ENCODE measurements at regions not wholly inside any gene's neighbourhood (a gene's known extent, or its start where the extent isn't known, plus 50 kb on each side); places are given as distances from the start of the nearest gene placed in this dataset.

- TF ChIP-seq SRF (IDR thresholded peaks at IDR 0.05; ENCODE audit: low read depth in 2 of 2, low read length in 2 of 2) = no peak
- TF ChIP-seq E2F4 (IDR thresholded peaks at IDR 0.05; ENCODE audit: low read depth, low read length) = no peak
- TF ChIP-seq ELK1 (IDR thresholded peaks at IDR 0.05; ENCODE audit: low read depth, low read length) = no peak
- TF ChIP-seq BRCA1 (IDR thresholded peaks at IDR 0.05; ENCODE audit: low read depth, low read length) = no peak
- TF ChIP-seq IRF5 (IDR thresholded peaks at IDR 0.05; ENCODE audit: borderline replicate concordance) = no peak
Observed at GRCh38 chr2:153661801-153662200, 183.2 kb upstream of the RPRM start (continued).

- POLR2A ChIA-PET = no interaction called here
- 0% methylated on average over 2 of the region's 2 CpGs for WGBS (ENCODE audit: insufficient coverage, insufficient replicate concordance, low lambda C conversion rate, missing lambda C conversion rate)
- Histone ChIP-seq H3K9ac (ENCODE audit: control insufficient read depth, insufficient read depth, low read length) (no peak overlapping the region), H2AFZ (ENCODE audit: control insufficient read depth, low read depth, low read length) (no peak overlapping the region), H3K79me2 (ENCODE audit: control insufficient read depth, insufficient read depth, low read length) (no peaks in the 10 kb centered on the region), H3K4me1 (ENCODE audit: control insufficient read depth, insufficient read depth, low read length) (no peaks in the 10 kb centered on the region), H3K27me3 (replicated peaks in 1 of 2; ENCODE audit: control insufficient read depth in 2 of 2, insufficient read depth in 2 of 2, low read length in 1 of 2) (no peaks in the 10 kb centered on the region), H3K4me3 (no peak overlapping the region), H3K36me3 (ENCODE audit: control insufficient read depth in 2 of 2, insufficient read depth in 2 of 2, low read length in 1 of 2) (no peaks in the 10 kb centered on the region), H4K20me1 (ENCODE audit: control insufficient read depth, insufficient read depth) (no peaks in the 10 kb centered on the region), H3K9me3 (replicated peaks; ENCODE audit: control insufficient read depth, insufficient read depth, low read length) (no peaks in the 10 kb centered on the region), H3K4me2 (ENCODE audit: control insufficient read depth, insufficient read depth) (no peak overlapping the region), H3K27ac (ENCODE audit: control insufficient read depth, insufficient read depth) (no peak overlapping the region)
- ATAC-seq (no peak), DNase-seq (ENCODE audit: low read depth, low spot score) (no peak), FAIRE-seq (no peak)
- CTCF ChIA-PET = no interaction called here
- BruUV-seq (replicated peaks) = no TSS peak
- RAD21 ChIA-PET (ENCODE audit: unreplicated experiment) = no interaction called here
- SMC1A ChIA-PET (ENCODE audit: uncharacterized antibody, unreplicated experiment) = interaction anchor here (0.6 kb wide), 1 partner anchor 13 kb away, joined by 3 read pairs; no protein-coding TSS in a partner anchor
- intact Hi-C loops (cut with micrococcal nuclease; ENCODE audit: unreplicated experiment) (no loop called here), in situ Hi-C loops (cut with MboI) (no loop called here)
- no peak for TF ChIP-seq HDAC6 (IDR thresholded peaks at IDR 0.05; ENCODE audit: unreplicated experiment)
- TF ChIP-seq ESRRA (IDR thresholded peaks at IDR 0.05; ENCODE audit: low read length) = no peak
- TF ChIP-seq NRF1 (conservative IDR thresholded peaks at IDR 0.05; ENCODE audit: low read depth, low read length) = no peak
- TF ChIP-seq HDGF (IDR thresholded peaks at IDR 0.05) = no peak
- TF ChIP-seq KAT2A (conservative IDR thresholded peaks at IDR 0.05; ENCODE audit: control insufficient read depth, low read depth, low read length) = no peak
- TF ChIP-seq ZBED1 (IDR thresholded peaks at IDR 0.05; ENCODE audit: borderline replicate concordance) = no peak
- TF ChIP-seq MEF2B (IDR thresholded peaks at IDR 0.05; ENCODE audit: partially characterized antibody, poor library complexity, severe bottlenecking) = no peak
- TF ChIP-seq ZBTB11 (CRISPR knock-in tag; IDR thresholded peaks at IDR 0.05) = no peak
- no peak for TF ChIP-seq CEBPB (IDR thresholded peaks at IDR 0.05; ENCODE audit: borderline replicate concordance in 1 of 2, low read depth in 2 of 2, low read length in 2 of 2)
- TF ChIP-seq ZBTB33 (IDR thresholded peaks at IDR 0.05) = no peak
Observed at GRCh38 chr2:153663371-153663770, 184.8 kb upstream of the RPRM start.
